ENCODE measurements at regions not wholly inside any gene's neighbourhood (a gene's known extent, or its start where the extent isn't known, plus 50 kb on each side); places are given as distances from the start of the nearest gene placed in this dataset.

DNA sequence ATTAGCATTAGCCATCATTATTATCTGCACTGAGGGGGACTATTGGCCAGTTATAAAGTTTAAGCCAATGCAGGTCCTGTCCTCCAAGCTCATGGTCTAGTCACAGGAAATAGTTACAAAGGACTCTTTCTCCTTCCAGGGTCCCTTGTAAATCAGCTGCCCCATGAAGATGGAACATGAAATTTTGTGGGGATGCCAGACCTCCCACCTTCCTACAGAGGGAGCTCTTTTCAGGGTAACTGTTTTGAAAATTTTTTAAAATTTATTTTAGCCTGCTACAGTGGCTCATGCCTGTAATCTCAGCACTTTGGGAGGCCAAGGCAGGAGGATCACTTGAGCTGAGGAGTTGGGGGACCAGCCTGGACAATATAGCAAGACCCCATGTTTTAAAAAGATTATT lies 124.4 kb upstream of the SLC34A2 start:
- DNase-seq: no peak

GRCh38 chr4:25532591-25532990 lies 123.1 kb upstream of the SLC34A2 start:
- no peak for DNase-seq

DNA sequence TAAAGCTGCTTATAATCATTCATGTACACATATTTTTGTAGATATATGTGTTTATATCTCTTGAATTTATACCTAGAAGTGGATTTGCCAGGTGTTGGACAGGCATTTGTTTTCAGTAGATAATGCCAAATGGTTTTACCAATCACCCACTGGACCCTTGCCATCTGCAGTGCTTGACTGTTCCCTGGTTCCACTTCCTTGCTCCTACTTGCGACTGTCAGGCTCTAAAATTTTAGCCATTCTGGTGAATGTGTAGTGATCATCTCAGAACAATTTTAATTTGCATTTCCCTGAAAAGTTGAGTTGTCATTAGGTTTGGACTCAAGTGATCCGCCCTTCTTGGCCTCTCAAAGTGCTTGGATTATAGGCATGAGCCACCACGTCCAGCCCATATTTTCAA lies 122.4 kb upstream of the SLC34A2 start:
- DNase-seq: no peak

DNA sequence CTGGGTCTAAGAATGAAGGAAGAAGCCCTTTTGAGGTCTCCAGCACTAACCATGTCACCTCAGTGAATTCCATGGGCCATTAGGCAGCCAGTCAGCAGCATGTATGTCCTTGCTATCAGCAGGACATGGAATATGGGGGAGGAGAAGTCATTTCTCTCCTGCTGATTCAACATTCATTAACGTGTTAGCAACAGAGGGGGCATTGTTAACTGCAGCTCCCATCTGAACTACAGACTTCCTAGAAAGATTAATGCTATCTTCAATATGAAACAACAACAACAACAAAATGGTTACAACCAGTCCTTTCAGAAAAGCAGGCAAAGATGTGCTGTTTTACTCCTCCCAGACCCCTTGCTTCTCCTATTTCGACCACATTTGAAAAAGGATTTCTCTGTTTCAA lies 120.4 kb upstream of the SLC34A2 start:
- DNase-seq: peak; percentile 33

DNA sequence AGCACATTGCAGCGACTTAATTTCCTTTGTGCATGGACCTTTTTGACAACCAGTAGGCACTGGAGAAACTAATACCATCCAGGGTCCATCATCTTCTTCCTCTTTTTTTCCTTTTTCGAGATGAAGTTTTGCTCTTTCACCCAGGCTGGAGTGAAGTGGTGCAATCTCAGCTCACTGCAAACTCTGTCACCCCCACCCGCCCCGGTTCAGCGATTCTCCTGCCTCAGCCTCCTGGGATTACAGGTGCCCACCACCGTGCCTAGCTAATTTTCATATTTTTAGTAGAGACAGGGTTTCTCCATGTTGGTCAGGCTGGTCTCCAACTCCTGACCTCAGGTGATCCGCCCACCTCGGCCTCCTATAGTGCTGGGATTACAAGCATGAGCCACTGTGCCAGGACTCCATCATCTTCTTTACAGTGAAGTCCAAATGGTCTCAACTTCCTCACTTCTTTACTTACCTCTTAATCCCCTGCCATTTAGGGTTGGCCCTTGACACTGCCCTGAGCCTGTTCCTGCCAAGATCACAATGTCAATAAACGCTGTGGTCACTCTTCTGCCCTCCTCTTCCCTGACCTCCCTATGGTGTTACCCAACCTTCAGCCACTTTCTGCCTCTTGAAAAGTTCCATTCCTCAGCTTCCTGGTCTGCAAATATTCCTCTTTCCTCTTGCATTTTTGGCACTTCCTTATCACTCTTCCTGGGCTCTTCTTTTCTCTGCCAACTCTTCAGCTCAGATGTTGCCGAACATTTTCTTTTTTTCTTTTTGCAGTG lies 119.8 kb upstream of the SLC34A2 start:
- no peak for DNase-seq

DNA sequence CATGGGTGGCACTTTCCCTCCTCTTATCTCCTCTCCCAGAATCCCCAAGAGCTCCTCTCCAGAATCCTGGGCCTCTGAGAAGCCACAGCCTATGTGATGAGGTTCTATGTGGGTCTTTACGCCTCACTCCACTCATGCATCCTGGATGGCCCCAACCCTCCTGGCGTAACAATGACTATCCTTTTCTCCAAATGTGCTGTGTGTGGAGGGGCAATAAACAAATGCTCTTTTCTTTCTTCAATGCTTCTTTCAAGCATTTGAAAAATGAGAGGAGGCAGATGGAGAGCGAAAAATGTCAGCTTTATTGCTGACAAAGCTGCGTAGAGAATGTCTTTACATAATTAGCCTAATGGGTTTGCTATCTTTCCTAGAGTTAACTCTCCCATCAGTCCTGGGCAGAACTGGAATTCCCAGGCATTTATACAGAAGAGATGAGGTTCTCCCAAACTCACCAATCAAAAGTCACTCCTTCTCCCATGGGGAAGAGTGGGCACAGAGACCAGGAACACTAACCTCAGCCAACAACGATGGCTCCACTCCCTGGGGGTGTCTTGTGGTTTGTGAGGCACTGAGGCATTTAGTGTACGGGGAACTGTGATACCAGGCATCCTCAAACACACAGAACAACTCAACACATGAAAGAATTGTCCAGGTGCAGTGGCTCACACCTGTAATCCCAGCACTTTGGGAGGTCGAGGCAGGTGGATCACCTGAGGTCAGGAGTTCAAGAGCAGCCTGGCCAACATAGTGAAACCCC lies 118.9 kb upstream of the SLC34A2 start:
- no peak for DNase-seq

DNA sequence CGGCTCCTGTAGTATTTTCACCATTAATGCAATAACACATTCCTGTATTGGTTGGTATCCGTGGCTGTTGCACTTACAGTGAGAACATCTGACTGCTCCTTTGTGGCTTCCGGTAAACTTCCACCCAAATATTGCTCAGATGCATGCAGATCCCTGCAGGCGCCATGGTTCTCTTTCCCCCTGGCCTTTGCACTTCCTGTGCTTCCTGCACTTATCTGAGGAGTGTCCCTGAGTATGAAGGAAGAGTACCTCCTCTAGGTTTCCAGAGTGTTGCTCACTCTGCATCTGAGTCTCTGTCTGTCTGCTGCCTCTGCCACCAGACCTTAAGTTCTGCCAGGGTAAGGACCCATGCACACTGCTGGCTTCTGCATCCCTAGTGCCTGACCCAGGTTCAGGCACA lies 117.2 kb upstream of the SLC34A2 start:
- DNase-seq: no peak

GRCh38 chr4:25539241-25539640 lies 116.4 kb upstream of the SLC34A2 start:
- DNase-seq: no peak

GRCh38 chr4:25540734-25541133 lies 114.9 kb upstream of the SLC34A2 start:
- no peak for DNase-seq

GRCh38 chr4:25547343-25547742 lies 108.3 kb upstream of the SLC34A2 start:
- DNase-seq: no peak

DNA sequence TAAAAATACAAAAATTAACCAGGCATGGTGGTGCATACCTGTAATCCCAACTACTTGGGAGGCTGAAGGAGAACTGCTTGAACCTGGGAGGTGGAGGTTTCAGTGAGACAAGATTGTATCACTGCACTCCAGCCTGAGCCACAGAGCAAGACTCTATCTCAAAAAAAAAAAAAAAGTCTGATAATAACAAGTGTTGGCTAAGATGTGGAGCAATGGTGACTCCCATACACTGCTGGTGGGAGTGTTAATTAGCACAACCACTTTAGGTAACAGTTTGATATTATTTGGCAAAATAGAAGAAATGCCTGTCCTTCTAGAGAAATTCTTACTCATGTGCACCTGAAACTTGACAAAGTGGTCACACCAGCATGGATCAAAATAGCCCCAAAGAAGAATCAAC lies 106.2 kb upstream of the SLC34A2 start:
- no peak for DNase-seq

- DNase-seq: no peak
Observed at GRCh38 chr4:25550376-25551030, 105.1 kb upstream of the SLC34A2 start.

- no peak for DNase-seq
Observed at GRCh38 chr4:25551605-25552004, 104.0 kb upstream of the SLC34A2 start.

- DNase-seq: no peak
Observed at GRCh38 chr4:25552580-25553271, 102.9 kb upstream of the SLC34A2 start.

- DNase-seq: no peak
Observed at GRCh38 chr4:25559508-25559907, 96.1 kb upstream of the SLC34A2 start.

DNA sequence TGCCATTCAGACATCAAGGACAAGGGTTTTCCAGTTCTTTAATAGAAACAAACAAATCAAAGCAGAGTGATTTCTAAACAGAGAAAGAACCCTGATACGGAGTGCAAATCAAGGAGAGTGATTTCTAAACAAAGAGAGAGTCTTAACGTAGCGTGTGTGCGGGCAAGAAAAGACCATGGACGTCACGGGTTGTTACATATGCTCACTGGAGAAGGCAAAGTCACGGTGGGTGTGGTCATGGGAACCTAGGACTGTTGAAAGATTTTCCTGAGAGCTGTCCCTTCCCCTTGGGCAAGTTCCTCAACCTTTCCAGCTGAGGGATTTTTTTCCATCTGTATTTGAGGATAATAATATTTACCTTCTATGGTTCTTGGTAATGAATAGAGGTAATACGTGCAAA lies 95.0 kb upstream of the SLC34A2 start:
- DNase-seq: no peak

GRCh38 chr4:25563071-25563564 lies 92.5 kb upstream of the SLC34A2 start:
- DNase-seq: no peak

- no peak for DNase-seq
Observed at GRCh38 chr4:25564836-25565235, 90.8 kb upstream of the SLC34A2 start.

DNA sequence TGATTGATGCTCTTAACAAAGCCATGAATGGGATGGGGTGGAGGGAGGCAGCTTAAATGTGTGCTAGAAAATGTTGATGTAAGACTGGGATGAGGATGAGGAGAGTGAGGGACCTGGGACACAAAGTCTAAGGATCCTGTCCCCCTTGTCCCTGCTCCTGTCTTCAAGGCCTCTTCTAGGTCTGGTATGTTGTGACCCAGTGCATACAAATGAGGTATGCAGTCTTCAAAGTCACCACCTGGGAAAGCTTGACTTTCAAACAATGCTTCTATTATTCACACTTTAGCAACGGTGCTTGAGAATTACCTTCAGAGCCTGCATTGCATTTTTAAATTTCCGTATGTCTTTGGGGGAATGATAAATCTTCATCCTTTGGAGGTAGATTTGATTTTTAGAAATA lies 88.4 kb upstream of the SLC34A2 start:
- DNase-seq: no peak

GRCh38 chr4:25569716-25570115 lies 85.9 kb upstream of the SLC34A2 start:
- DNase-seq: no peak

- DNase-seq: no peak
Observed at GRCh38 chr4:25575611-25576010, 80.0 kb upstream of the SLC34A2 start.

GRCh38 chr4:25578432-25578831 lies 77.2 kb upstream of the SLC34A2 start:
- no peak for DNase-seq
